NCI-H1092 treated with DMSO at 0.1 percent for 48 hours (cell line): ENCODE measurements at regions not wholly inside any gene's neighbourhood (a gene's known extent, or its start where the extent isn't known, plus 50 kb on each side); places are given as distances from the start of the nearest gene placed in this dataset.

Experiments used
- DNase-seq: peaks from one replicate; lab custom pipeline; 2025; lab: John Stamatoyannopoulos, UW

GRCh38 chr16:51723036-51723724, 572.1 kb upstream of the SALL1 start:
- peak; percentile 52 for DNase-seq

GRCh38 chr16:51722467-51722866, 571.4 kb upstream of the SALL1 start:
- no peak for DNase-seq

- no peak for DNase-seq
Measured at GRCh38 chr16:51719376-51719775, 568.3 kb upstream of the SALL1 start.

GRCh38 chr16:51716195-51716594, 565.1 kb upstream of the SALL1 start:
- no peak for DNase-seq

- no peak for DNase-seq
Measured at GRCh38 chr16:51713502-51713901, 562.4 kb upstream of the SALL1 start.

- DNase-seq = no peak
Measured at GRCh38 chr16:51710905-51711563, 560.0 kb upstream of the SALL1 start.

- DNase-seq = no peak
Measured at GRCh38 chr16:51710186-51710585, 559.1 kb upstream of the SALL1 start.

GRCh38 chr16:51708861-51709260, 557.8 kb upstream of the SALL1 start:
- DNase-seq = no peak

- no peak for DNase-seq
Measured at GRCh38 chr16:51707666-51708065, 556.6 kb upstream of the SALL1 start.

GRCh38 chr16:51705142-51705541, 554.1 kb upstream of the SALL1 start:
- no peak for DNase-seq

GRCh38 chr16:51701025-51701424, 550.0 kb upstream of the SALL1 start:
- no peak for DNase-seq

- DNase-seq = no peak
Measured at GRCh38 chr16:51699686-51700396, 548.8 kb upstream of the SALL1 start.

- DNase-seq = no peak
Measured at GRCh38 chr16:51698647-51699046, 547.6 kb upstream of the SALL1 start.

GRCh38 chr16:51697454-51697853, 546.4 kb upstream of the SALL1 start:
- DNase-seq = no peak

- no peak for DNase-seq
Measured at GRCh38 chr16:51696376-51696775, 545.3 kb upstream of the SALL1 start.

- DNase-seq = no peak
Measured at GRCh38 chr16:51691109-51691508, 540.0 kb upstream of the SALL1 start.

GRCh38 chr16:51685498-51685897, 534.4 kb upstream of the SALL1 start:
- no peak for DNase-seq

GRCh38 chr16:51683882-51684281, 532.8 kb upstream of the SALL1 start:
- DNase-seq = no peak

- no peak for DNase-seq
Measured at GRCh38 chr16:51682905-51683304, 531.8 kb upstream of the SALL1 start.

GRCh38 chr16:51674615-51675014, 523.5 kb upstream of the SALL1 start:
- no peak for DNase-seq

GRCh38 chr16:51670527-51670926, 519.5 kb upstream of the SALL1 start:
- no peak for DNase-seq

- no peak for DNase-seq
Measured at GRCh38 chr16:51666821-51667220, 515.8 kb upstream of the SALL1 start.

GRCh38 chr16:51666074-51666473, 515.0 kb upstream of the SALL1 start:
- DNase-seq = no peak
